ENCODE measurements at regions not wholly inside any gene's neighbourhood (a gene's known extent, or its start where the extent isn't known, plus 50 kb on each side); places are given as distances from the start of the nearest gene placed in this dataset.

DNA sequence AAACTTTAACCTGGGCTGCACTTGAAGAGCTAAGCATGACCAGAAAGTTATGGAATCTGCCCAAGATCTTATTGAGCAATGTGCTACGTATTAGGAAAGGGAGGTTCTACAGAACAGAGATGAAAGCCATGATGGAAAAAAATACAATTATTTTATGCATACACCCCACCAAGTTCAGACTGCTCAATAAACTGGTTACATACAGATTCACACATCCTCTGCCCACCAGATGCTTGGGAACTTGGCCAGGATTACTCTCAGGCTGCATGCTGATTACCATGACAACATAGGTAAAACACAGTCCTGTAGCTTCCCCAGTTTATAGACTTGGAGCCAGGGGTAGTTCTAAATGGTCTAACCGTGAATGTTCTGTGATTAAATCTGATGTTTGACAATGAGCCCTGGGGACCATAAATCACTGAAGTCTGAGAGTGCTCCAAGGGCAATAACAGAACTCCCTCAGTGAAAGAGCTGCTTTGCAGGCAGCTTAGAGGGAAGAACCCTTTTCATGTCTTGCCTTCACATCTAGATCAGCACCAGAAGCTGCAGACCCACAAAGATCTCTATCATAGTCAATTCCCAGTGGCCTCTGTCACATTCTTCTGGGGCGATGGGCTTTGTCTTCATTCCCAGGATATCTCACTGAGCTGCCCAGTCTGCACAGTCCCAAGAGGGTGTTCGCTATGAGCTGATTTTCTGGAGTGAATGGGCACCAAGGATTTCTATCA, 232.2 kb downstream of the EMP1 start:
- Histone ChIP-seq H3K79me2 (no peaks in the 10 kb centered on the region), H3K4me2 (no peak overlapping the region), H3K4me3 (no peak overlapping the region), H2AFZ (no peak overlapping the region), H3K4me1 (ENCODE audit: insufficient read depth) (no peaks in the 10 kb centered on the region), H3K9me3 (ENCODE audit: low read depth) (no peaks in the 10 kb centered on the region), H4K20me1 (ENCODE audit: insufficient read depth, poor library complexity, severe bottlenecking) (no peaks in the 10 kb centered on the region), H3K9me2 (replicated peaks; ENCODE audit: insufficient read depth) (no peaks in the 10 kb centered on the region), H3K27me3 (no peaks in the 10 kb centered on the region), H3K36me3 (replicated peaks; ENCODE audit: insufficient read depth, low read depth) (no peaks in the 10 kb centered on the region), H3K27ac (peak overlapping the region; percentile 53)
- 64% methylated on average over 4 of the region's 4 CpGs for WGBS (ENCODE audit: low lambda C conversion rate, missing lambda C conversion rate)
- peak; percentile 54 for DNase-seq (ENCODE audit: low spot score)
- TF ChIP-seq EZH2phosphoT487 (IDR thresholded peaks at IDR 0.05; ENCODE audit: low read depth, severe bottlenecking, unreplicated experiment) (no peak), CTCF (IDR thresholded peaks at IDR 0.05; ENCODE audit: poor library complexity) (no peak), EZH2 (IDR thresholded peaks at IDR 0.05; ENCODE audit: borderline replicate concordance) (no peak)

DNA sequence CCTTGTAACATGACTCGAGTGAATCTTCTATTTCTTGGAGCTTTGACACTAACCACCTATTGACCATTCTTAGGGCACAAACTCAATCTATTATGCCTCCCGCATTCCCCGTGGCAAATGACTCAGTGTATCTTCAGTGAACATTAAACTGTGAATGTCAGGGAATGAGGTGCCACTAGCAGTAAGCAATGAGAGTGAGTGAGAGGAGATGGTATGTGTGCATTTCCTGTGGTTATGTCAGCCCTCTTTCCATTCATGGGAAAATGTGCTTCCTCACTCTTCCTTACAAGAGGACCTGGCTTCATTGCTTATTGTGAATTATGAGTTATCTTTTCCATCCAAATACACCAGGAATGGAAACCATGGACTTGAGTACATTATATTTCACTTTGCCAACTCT, 229.2 kb downstream of the EMP1 start:
- Histone ChIP-seq H3K79me2 (no peaks in the 10 kb centered on the region), H4K20me1 (ENCODE audit: insufficient read depth, poor library complexity, severe bottlenecking) (no peaks in the 10 kb centered on the region), H3K4me2 (no peak overlapping the region), H3K36me3 (replicated peaks; ENCODE audit: insufficient read depth, low read depth) (no peaks in the 10 kb centered on the region), H3K27ac (no peak overlapping the region), H2AFZ (no peak overlapping the region), H3K27me3 (no peaks in the 10 kb centered on the region), H3K4me3 (no peak overlapping the region), H3K9me3 (ENCODE audit: low read depth) (no peaks in the 10 kb centered on the region), H3K4me1 (ENCODE audit: insufficient read depth) (no peaks in the 10 kb centered on the region), H3K9me2 (replicated peaks; ENCODE audit: insufficient read depth) (no peaks in the 10 kb centered on the region)
- TF ChIP-seq CTCF (IDR thresholded peaks at IDR 0.05; ENCODE audit: poor library complexity) (no peak), EZH2 (IDR thresholded peaks at IDR 0.05; ENCODE audit: borderline replicate concordance) (no peak), EZH2phosphoT487 (IDR thresholded peaks at IDR 0.05; ENCODE audit: low read depth, severe bottlenecking, unreplicated experiment) (no peak)
- 82% methylated on average over 3 of the region's 3 CpGs for WGBS (ENCODE audit: low lambda C conversion rate, missing lambda C conversion rate)
- no peak for DNase-seq (ENCODE audit: low spot score)

DNA sequence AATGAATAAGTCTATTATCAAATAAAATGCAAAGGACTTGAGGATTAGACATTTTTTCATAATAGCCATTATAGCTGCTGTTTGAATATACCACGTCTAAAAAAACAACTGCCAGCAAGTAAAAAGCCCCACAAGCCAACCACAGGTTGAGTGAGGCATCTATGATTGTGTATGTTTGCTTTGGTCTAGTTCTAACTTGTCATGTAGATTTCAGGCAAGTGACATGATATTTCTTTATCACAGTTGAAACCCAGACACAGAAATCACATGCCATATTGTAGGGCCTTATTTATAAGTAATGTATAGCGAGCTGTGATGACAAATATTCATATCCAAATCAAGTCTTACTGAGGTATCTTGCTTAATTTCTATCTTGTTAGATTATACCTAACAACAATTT, 225.8 kb downstream of the EMP1 start:
- Histone ChIP-seq H3K4me3 (no peak overlapping the region), H4K20me1 (ENCODE audit: insufficient read depth, poor library complexity, severe bottlenecking) (no peaks in the 10 kb centered on the region), H3K9me3 (ENCODE audit: low read depth) (no peaks in the 10 kb centered on the region), H3K36me3 (replicated peaks; ENCODE audit: insufficient read depth, low read depth) (no peaks in the 10 kb centered on the region), H3K27me3 (no peaks in the 10 kb centered on the region), H3K9me2 (replicated peaks; ENCODE audit: insufficient read depth) (no peaks in the 10 kb centered on the region), H3K4me2 (no peak overlapping the region), H3K4me1 (ENCODE audit: insufficient read depth) (no peaks in the 10 kb centered on the region), H3K27ac (no peak overlapping the region), H2AFZ (no peak overlapping the region), H3K79me2 (no peaks in the 10 kb centered on the region)
- WGBS (ENCODE audit: low lambda C conversion rate, missing lambda C conversion rate) = 96% methylated on average over 2 of the region's 2 CpGs
- TF ChIP-seq EZH2phosphoT487 (IDR thresholded peaks at IDR 0.05; ENCODE audit: low read depth, severe bottlenecking, unreplicated experiment) (no peak), EZH2 (IDR thresholded peaks at IDR 0.05; ENCODE audit: borderline replicate concordance) (no peak), CTCF (IDR thresholded peaks at IDR 0.05; ENCODE audit: poor library complexity) (no peak)
- no peak for DNase-seq (ENCODE audit: low spot score)
